SK-N-SH treated with all-trans-retinoic acid at 6 μM for 48 hours (cell line): ENCODE measurements at regions not wholly inside any gene's neighbourhood (a gene's known extent, or its start where the extent isn't known, plus 50 kb on each side); places are given as distances from the start of the nearest gene placed in this dataset.

Source experiments
- ARNTL ChIP-seq: fragments of 450-650 bp; formaldehyde crosslinking; IDR thresholded peaks from 2 replicates; pipeline ENCODE4 v1.5.0; 2020; ENCODE audit warnings: low read depth, mild to moderate bottlenecking, moderate library complexity, borderline replicate concordance
- BACH2 ChIP-seq: fragments of 250-450 bp; sonication (Bioruptor Pico); IDR thresholded peaks from 2 replicates; pipeline ENCODE4 v1.9.0; 2021; ENCODE audit warnings: mild to moderate bottlenecking, borderline replicate concordance
- PATZ1 ChIP-seq: fragments of 250-450 bp; sonication (Bioruptor Pico); IDR thresholded peaks from 2 replicates; pipeline ENCODE4 v1.8.0; 2020; ENCODE audit warnings: mild to moderate bottlenecking, moderate library complexity, borderline replicate concordance
- TCF4 ChIP-seq: fragments of 250-450 bp; sonication (Bioruptor Pico); IDR thresholded peaks from 2 replicates; pipeline ENCODE4 v1.8.0; 2021; ENCODE audit warnings: mild to moderate bottlenecking, moderate library complexity, borderline replicate concordance
- ZFP3 ChIP-seq: fragments of 250-450 bp; sonication (Bioruptor Pico); IDR thresholded peaks from 2 replicates; pipeline ENCODE4 v1.5.0; 2020; ENCODE audit warnings: mild to moderate bottlenecking, moderate library complexity
- ZFP30 ChIP-seq: fragments of 450-650 bp; formaldehyde crosslinking; IDR thresholded peaks from 2 replicates; pipeline ENCODE4 v1.5.0; 2022; ENCODE audit warnings: mild to moderate bottlenecking, moderate library complexity
- ZNF70 ChIP-seq: fragments of 450-650 bp; formaldehyde crosslinking; IDR thresholded peaks from 2 replicates; pipeline ENCODE4 v1.5.0; 2020; ENCODE audit warnings: mild to moderate bottlenecking, moderate library complexity
- TF ChIP-seq, protein P1 (sequence below): fragments of 250-450 bp; sonication (Bioruptor Pico); IDR thresholded peaks from 2 replicates; pipeline ENCODE4 v1.5.1; 2020; ENCODE audit warnings: low read depth, mild to moderate bottlenecking, moderate library complexity

GRCh38 chrX:150084496-150085229 lies 146.4 kb upstream of the EOLA2 start:
- TF ChIP-seq, protein P1, sequence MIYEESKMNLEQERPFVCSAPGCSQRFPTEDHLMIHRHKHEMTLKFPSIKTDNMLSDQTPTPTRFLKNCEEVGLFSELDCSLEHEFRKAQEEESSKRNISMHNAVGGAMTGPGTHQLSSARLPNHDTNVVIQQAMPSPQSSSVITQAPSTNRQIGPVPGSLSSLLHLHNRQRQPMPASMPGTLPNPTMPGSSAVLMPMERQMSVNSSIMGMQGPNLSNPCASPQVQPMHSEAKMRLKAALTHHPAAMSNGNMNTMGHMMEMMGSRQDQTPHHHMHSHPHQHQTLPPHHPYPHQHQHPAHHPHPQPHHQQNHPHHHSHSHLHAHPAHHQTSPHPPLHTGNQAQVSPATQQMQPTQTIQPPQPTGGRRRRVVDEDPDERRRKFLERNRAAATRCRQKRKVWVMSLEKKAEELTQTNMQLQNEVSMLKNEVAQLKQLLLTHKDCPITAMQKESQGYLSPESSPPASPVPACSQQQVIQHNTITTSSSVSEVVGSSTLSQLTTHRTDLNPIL (CRISPR knock-in tag) = no peak
- TF ChIP-seq ZFP3 (CRISPR knock-in tag) = no peak
- TF ChIP-seq ARNTL = no peak
- no peak for TF ChIP-seq BACH2 (CRISPR knock-in tag)
- no peak for TF ChIP-seq ZFP30 (CRISPR knock-in tag)
- no peak for TF ChIP-seq PATZ1
- TF ChIP-seq TCF4 = no peak
- TF ChIP-seq ZNF70 (CRISPR knock-in tag) = no peak
